ENCODE measurements at regions not wholly inside any gene's neighbourhood (a gene's known extent, or its start where the extent isn't known, plus 50 kb on each side); places are given as distances from the start of the nearest gene placed in this dataset.
"Not testable (repeated sequence)": the region's sequence is repeated elsewhere in the genome, so short reads cannot be mapped to it uniquely, and the experiment has no call there.

DNA sequence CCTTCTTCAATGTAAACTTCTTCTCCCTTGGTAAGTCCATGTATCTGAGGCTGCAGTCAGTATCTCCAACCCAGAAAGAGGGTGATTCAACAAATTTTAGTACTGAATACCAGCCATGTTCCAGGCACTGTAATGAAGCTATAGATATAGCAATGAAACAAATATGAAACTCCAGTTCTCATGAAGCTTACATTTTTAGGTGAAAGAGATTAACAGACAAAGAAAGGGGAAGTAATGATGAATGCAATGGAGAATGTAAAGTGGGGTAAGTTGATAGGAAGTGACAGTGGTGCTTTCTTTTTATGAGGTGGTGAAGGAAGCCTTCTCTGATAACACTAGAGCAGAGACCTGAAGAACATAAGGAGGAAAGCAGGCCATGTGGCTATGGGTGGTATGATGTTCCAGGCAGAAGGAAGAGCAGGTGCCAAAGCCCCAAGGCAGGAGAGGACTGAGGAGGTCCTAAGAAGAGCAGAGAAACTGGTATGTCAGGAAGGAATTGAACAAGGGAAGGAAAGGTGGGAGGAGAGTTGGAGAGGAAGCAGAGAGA, 143.6 kb downstream of the TFAP2B start:
- DNase-seq, result no peak

DNA sequence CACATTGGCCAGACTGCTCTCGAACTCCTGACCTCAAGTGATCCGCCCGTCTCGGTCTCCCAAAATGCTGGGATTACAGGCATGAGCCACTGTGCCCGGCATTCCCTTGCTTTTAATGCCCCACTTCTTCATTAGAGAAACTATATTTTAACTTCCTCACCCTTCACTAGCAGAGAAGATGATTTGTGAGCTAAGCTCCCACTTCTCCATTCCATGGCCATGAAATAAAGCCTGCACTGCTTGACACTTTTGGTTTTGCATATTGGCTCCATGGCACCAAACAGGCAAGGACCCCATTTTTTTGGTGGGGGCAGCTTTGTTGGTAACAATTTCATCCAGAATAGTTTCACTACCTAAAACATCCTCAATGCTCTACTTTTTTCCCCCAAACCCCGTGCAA, 145.3 kb downstream of the TFAP2B start:
- DNase-seq, result no peak

DNA sequence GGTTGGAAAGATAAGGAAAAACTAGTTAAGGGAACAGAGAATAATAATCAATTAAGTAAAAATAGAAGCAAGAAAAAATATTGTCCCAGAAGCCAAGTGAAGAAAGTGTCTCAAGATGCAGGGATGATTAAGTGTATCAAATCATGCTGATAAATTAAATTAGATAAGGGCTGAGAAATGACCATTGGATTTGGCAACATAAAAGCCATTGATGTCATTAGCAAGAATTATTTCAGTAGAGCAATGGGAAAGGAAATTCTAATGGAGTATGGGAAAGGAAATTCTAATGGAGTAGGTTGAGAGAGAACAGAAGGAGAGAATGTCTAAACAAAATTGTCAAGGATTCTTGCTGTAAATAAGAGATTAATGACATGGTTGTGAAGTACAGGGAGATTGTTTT, 146.8 kb downstream of the TFAP2B start:
- DNase-seq, result no peak

DNA sequence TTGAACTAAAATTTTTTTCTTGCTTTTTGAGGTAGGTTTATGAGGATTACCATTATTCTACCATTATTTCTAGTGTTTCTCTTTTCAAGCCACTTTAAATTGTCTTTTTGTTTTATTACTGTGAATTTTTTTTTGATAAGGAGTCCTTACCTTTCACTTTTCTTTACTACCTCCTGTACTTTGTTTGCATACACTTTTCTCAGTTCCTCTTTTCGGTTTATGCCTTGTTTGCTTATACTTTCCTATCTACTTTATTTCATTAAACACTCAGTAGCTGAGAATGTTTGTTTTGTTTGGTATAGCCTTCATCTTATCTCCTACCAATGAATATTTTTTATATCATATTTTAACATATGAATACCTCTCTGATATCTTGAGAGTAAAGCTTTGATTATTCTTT, 147.9 kb downstream of the TFAP2B start:
- DNase-seq, result no peak

DNA sequence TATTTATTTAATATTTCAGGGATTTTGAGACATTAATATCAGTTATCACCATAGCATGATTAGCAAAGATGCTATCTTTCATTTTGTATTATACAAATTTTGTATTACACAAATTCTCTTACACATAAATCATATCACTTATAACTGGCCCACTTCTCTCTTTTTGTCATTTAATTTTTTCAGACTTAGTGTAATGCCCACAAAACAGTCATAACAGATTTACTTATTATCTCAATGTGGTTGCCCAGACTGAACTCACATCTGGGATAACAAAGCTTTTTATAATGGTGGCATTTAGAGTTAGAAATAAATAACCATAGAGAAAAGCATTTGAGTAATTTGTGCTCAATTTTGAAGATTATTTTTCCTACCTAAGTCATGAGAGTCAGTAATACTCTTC, 148.3 kb downstream of the TFAP2B start:
- no peak for DNase-seq

DNA sequence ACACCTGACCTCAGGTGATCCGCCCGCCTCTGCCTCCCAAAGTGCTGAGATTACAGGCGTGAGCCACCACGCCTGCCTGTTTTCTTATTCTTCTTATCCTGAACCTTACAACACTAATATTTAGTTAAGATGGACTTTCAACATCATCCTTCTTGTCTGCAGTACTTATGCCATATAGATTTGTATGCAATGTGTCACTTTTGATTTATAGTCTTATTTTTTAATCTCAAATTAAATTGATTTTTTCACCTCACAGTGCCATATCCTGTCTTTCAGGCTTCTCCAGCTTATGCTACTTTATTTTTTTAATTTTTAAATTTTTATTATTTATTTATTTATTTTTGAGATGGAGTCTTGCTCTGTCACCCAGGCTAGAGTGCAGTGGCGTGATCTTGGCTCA, 149.6 kb downstream of the TFAP2B start:
- not testable (repeated sequence) for DNase-seq

DNA sequence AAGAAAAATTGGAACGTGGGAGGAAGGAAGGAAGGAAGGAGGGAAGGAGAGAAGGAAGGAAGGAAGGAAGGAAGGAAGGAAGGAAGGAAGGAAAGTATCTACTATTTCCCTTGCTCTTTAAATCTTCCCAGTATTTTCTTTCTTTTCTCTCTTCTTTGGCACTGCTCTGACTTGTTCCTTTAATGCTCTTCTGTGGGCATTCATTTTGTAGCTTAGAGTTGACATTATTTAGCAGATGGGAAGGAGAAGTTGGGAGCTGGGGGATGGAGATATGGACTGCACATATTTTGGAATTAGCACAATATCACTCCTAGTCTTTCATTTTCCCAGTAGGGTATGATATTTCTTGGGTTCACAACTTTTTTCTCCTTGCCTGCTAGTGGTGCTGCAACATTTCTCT, 152.2 kb downstream of the TFAP2B start:
- no peak for DNase-seq

DNA sequence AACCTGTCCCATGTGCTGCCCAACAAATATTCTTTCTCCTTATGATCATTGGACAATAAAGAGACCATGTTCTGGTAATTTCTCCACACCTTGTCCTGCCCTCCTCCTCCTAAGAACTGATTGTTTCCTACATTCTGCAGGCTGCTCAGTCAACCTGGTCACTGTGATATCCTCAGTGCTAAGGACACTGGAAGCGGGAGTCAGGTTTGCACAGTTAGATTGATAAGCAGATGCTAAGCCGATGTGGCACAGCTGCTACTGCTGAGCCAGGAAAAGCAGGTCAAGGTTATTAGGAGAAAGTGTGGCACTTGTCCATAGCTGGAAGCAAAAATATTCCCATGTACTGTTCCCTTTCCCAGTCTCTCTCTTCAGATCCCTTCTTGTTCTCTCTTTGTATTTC, 154.8 kb downstream of the TFAP2B start:
- DNase-seq, result no peak

DNA sequence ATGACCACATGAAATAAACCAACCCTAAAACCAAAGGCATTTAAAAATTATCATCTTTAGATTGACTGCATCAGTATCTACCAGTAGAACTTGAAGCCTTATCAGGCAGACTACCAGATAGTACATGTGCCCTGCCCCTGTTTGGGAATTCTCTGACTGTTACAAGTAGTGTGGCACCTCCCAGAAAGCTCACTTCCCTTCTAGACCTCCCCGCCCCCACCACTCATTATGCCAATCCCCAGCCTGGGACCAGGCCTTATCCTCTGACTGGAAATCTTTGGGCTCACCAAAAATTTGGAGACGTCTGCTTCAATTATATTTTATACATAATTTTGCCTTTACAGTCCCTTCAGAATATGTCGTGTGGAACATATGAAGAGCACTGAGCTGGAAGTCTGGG, 155.6 kb downstream of the TFAP2B start:
- DNase-seq, result no peak

DNA sequence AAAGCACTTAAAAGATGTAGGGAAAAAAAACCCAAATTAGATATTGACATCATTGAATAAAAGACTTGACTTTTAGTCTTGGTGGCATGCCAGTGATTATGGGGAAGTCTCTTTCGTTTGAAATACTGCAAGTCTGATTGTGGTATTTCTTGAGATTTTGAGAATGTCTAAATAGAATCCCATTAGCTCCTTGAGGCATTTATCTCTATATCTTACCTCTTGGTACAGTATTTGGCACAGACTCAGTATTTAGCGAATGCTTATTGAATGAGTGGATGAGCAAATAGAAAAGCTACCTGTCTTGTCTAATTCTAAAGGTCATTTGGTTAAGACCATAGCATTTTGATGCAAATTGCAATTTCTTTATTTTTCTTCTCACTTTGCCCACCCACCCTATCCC, 156.5 kb downstream of the TFAP2B start:
- DNase-seq, result no peak

DNA sequence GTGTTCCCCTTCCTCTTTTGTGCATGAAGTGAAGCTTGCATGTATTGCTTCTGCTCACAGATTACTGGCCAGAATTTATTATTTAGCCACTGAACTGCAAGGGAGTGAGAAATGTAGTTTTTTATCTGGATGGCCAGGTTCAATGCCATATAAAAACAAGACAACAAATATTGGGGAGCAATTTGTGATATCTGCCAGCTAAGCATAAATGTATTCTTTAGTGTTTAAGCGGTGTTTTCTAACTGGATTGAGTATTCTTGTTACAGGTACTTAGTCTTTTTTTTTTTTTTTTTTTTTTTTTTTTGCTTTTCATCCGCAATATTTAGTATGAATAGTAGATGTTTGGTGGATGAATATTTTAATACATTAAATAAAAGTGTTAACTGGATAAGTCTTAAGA, 158.2 kb downstream of the TFAP2B start:
- DNase-seq, result no peak

DNA sequence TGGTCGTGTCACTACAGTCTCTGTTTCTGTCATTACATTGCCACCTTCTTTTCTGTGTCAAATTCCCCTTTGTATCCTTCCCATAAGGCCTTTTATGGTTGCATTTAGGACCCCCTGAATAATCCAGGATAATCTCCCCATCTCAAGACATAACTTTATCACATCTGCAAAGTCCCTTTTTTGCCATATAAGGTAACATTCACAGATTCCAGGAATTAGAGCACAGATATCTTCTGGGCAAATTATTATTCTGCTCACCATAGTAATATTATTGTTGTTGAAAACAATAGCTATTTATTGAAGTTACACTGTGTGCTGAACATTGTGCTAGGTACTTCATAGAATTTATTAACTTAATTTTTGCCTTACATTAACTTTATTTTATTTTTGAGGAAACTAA, 159.1 kb downstream of the TFAP2B start:
- DNase-seq, result no peak

DNA sequence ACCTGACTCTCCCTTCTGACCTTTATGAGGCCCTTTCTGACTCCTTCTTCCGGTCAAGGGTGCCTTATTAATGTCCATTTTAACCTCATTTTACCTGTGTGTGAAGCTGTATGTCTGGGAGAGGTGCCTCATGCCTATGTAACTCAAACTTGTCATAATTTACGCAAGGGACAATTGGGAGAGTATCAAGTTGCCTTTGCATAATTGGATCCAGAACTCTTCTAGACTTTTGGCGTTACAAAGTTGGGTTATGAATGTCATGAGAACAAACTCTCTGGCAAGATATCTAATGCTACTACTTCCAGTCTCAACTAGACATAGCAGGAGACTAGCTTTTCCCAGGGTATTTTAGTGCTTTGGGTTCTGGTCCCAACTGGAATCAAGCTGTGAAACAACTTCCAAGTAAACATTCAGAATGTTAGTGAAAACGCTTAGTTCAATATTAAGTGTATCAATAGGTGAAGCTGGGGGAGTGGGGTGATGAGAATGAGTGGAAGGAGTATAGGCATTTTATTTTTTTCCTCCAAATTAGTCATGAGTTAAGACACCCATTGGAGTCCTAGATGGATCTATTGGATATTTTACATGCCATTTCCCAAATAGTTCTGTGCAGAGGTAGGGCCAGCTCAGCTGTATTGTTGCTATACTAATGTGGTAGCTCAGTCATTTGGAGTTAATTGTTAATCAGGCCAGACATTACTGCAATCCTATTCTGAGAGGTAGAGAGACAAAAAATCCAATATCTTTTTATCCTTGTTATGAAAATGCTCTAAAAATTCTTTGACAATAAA, 159.9 kb downstream of the TFAP2B start:
- no peak for DNase-seq

DNA sequence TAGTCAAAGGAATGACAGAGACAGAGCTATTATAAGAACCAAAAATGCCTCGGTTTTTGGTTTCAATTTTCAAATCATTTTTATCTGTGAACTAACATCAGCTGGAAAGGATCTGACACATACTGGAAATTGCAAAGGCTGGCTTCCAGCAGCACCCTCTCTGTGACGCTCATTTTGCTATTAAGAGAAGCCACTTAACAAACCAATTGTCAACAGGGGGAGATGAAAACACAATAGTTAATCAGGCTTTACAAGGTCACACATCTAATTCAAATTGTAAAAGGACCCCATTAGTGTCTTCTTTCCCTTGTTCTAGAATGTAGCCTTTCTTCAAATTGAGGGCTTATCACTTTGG, 160.5 kb downstream of the TFAP2B start:
- DNase-seq, result no peak

DNA sequence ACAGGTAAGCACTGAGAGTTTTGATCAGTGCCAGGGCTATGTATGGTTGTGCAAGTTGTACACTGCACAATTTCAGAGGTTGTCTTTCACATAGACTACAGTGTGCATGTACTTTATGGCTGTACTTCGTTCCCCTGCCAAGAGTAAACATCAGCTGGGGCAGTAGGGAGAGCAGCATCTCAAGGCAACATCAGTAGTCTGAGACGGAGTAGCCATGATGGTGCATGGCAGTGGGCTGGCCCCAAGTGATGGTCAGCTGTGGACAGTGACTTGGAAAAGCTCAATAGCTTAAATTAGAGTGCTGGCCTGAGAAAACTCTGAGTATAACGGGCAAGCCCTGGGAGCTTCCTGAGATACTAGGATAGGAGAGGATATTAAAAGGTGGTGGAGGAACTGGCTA, 165.5 kb downstream of the TFAP2B start:
- no peak for DNase-seq

DNA sequence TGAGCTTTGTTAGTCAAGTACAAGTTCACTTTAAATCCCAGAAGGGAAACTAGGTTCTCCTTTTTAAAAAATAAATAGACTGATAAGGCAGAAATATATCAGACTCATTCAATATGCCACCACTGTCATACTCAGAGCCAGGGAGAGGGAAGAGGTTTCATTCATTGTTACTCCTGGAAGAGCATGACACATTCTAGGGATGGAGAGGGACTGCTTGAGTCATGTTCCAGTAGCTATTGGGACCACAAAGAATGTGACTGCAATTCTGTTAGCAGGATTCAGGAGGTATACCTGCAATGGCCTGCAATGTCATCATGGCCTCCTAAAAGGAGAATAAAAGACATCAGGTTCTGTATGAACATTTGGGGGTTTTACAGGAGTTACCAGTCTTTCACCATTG, 167.6 kb downstream of the TFAP2B start:
- DNase-seq, result no peak

DNA sequence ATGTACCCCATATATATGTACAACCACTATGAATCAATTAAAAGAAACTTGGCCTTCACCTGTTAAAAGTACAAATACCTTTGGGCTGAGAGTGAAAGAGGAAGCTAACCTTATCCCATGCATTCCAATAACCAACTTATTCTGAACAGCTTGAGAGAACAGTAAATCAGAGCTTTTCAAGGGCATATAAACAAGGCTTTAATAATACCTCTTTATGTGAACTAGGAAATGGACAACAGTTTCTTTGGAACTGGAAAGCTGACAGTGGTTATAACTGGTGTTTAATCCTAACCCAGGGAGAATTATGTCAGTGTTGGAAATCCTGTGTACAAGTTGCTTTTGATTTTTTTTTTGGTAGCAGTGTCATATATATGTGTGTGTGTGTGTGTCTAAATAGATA, 170.5 kb downstream of the TFAP2B start:
- no peak for DNase-seq

DNA sequence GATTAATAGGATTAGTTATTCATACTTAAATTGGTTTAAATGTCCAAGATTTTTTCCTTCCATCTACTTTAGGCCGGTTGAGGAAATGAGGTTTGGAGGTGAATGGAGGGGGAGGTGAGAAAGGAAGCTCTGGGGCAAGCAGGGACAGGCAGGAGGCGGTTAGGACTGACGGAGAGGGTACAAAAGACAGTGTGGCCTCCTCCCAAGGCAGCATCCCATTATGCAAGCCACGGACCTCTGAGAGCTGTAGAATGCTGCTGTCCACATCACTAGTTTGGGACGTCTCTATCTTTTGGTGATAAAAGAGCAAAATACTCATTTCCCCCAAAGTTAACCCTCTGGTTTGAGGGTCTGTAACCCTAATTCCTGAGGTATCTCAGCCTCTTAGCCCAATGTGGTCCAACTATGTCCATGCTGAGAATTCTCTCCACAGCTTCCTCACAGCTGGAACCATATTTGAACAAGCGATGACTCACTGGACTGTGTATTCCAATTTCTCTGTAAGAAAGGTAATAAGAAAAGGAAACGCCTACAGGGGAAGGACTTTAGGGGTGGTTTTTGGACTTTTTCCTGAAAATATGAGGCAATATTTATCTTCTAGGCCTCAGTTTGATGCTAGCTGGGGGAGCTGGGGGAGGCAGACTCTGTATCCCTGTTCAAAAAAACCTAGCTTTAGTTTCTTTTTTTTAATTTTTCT, 172.2 kb downstream of the TFAP2B start:
- DNase-seq, result no peak

DNA sequence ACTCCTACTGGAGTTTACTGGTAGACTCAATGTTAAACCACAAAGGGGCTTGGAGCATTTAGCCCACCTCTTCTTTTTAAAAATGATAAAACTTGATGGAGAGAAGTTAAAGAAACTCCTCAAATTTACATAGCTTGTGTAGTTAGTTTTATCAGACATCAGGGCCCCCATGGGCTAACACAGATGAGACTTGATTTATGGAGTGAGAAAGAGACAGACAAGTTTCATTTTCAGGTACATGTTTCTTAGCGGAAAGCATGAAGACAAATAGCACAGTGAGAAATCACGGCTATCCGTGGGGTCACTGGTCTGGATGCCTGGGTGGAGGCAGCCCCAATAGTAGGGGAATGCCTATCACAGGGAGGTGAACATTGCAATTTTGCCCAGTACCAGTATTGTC, 173.6 kb downstream of the TFAP2B start:
- no peak for DNase-seq

DNA sequence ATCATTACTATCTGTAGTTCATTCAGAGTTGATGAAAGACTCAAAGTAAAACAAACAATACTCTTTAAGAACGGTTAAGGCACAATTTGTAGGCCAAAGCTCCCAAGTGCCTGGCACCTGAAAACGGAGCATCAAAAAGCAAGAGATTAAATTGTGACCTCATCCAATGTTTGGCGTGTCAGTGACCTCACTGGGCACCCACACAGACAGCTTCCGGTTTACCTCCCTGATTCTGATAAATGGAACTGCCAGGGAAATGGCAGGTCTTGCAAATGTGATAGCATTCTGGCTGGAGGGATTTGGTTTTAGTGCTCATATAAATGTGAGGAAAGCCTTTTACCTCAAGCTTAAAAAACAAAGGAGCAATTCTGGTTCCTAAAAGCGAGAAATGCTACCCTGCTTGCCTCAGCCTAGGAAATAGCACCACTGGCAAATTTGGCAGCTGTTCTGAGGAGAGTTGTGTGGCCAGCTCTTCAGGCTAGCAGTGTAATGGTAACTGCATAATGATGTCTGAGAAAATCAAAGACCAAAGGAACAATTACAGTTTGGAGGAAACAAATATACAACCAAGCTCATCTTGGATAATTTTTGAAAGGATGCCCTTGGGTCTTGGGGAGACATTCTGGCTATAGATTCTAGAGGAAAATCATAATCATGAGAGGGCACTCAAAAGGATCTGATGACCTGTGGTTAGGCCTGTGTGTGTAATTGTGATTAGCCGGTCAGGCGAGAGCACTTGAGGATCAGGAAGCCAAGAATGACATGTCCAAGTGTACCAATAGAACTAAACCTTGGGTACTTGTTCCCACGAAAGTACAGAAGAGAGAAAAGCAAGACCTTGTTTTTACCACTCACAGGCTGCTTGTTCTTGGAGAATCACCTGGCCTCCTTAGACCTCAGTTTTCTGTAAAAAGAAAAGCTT, 174.3 kb downstream of the TFAP2B start:
- DNase-seq, result no peak

DNA sequence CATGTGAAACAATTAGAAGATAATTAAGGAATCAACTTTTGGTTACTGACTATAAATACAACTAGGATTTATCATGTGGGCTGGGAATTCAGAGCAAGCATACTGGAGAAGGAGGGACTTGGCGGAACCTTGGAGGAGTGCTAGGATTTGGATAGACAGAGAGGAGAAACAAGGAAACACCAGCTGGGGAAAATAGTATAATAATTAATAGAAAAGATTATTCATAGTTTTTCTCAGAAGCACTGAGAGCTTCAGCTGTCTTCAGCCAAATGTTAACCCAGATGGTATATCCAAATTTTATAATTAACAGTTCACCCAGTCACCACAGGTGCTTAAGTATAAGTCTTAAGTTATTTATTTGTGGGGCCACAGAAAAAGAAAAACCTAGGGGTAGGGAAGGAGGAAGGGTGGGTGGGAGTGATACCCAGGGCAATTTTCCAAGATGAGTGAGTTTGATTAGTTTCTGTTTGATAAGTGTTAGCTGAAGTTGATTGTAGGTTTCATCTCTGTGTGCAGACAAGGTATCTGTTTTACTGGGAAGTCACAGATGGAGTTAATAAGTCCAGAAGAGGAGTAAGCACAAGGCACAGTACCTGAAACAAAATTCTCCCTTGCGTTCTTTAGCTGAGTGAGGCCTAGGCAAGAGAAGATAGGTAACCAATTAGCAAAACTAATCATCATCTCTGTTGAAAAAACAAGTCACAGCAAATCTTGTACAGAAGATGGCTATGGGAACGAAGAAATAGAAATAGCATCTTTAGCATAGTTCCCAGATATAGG, 175.5 kb downstream of the TFAP2B start:
- DNase-seq, result no peak

DNA sequence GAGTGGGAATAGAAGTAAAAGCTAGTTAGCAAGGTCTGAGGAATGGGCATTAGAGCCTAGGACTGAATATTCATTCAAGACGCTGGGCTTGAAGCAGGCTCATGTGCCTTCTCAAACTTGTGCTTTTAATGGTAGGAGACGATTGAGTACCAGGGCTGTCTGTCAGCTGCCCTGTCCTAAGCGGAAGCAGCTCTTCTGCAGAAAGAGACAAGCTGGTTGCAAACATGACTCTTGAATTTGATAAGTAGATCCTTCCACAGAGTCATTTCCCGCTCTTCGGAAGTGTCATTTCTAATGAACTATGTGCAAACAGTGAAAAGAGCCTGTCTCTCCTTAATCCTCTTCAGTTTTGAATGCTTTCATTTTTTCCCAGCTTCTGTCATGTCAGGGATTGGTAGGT, 176.4 kb downstream of the TFAP2B start:
- no peak for DNase-seq

DNA sequence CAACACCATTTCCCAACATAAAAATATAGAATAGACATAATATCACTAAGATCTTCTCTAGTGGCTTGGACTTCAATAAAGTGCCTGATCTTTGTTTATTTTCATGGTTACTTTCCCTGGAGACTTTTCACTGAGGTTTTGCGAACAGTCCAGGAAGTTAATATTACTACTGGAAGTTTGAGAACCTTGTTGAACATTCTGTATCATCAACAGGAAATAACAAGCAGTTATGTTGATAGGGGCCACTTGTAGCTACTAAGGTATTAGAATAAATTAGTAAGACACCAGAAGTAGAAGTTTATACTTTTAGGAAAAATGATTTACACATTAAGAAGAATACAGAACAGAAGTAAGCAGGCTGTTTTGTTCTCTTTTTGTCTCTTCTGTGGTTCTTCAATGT, 180.2 kb downstream of the TFAP2B start:
- no peak for DNase-seq

Data from NCI-H524 (cell line).